H1 (cell line): ENCODE measurements at regions not wholly inside any gene's neighbourhood (a gene's known extent, or its start where the extent isn't known, plus 50 kb on each side); places are given as distances from the start of the nearest gene placed in this dataset.

ENCODE experiments used
- EZH2 ChIP-seq: fragments of 200-600 bp; sonication (generic); IDR thresholded peaks from 2 replicates; pipeline ENCODE4 v1.7.1; 2012; ENCODE audit warnings: low read depth, mild to moderate bottlenecking, moderate library complexity, low read length, inconsistent platforms; ENCODE audit not compliant: severe bottlenecking

DNA sequence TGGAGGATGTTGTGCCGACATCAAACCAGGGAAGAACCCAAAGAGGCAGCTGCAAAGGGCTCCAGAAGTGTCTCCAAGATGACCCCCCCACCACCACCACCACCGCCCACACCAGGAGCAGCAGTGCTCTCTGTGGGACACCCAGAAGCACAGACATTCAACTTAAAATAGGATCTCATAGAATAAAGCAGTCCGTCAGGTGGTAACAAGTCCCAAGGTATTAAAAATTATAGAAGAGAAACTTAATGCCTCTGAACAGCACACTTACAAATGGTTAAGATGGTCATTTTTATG is 155.5 kb upstream of the ID2 start (continued):
- TF ChIP-seq EZH2 = no peak
- TF ChIP-seq, all 59 proteins: peak for 0
